ENCODE measurements at regions not wholly inside any gene's neighbourhood (a gene's known extent, or its start where the extent isn't known, plus 50 kb on each side); places are given as distances from the start of the nearest gene placed in this dataset.

- no peak for DNase-seq
Measured at GRCh38 chr6:138011413-138011812, 95.8 kb downstream of the PERP start.

GRCh38 chr6:138012682-138013081 is 94.5 kb downstream of the PERP start:
- DNase-seq, result no peak

GRCh38 chr6:138013959-138014358 is 93.3 kb downstream of the PERP start:
- DNase-seq, result no peak

GRCh38 chr6:138017166-138017757 is 90.0 kb downstream of the PERP start:
- DNase-seq, result no peak

DNA sequence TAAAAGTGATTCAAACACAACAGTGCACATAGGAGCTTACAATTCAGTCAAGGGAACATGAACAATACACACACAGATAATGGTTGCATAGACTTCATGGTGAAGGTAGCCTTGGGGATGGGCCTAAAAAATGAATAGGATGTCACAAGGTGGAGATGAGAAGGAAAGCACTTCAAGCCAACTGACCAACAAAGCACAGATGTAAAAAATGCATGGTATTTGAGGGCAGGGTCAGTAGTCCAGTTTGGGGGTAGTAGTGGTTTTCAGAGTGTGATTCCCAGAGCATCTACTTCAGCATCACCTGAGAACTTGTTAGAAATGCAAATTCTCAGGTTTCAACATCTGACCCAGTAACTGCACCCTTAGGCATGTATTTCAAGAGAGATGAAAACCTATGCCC is 88.9 kb downstream of the PERP start:
- no peak for DNase-seq

DNA sequence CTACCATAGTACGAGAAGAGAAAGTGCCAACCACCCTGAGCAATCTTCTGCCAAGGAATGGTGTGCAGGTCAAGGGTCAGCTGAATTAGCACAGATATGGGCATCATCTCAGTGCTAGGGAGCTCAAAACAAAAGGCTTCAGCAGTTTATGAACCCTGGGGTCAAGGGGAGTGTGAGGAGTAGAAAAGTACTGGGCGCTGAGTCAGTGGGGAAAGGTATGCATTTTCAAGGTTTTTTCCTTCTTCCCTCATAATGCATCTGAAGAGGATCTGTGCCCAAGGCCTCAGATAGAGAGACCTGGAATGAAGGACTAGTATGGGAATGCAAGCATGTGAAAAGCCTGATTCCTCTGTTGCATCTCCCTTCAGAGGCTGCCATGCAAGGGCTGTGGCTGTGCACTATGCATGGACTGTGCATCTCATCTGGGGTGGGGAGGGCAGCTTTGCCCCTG is 81.7 kb downstream of the PERP start:
- no peak for DNase-seq

DNA sequence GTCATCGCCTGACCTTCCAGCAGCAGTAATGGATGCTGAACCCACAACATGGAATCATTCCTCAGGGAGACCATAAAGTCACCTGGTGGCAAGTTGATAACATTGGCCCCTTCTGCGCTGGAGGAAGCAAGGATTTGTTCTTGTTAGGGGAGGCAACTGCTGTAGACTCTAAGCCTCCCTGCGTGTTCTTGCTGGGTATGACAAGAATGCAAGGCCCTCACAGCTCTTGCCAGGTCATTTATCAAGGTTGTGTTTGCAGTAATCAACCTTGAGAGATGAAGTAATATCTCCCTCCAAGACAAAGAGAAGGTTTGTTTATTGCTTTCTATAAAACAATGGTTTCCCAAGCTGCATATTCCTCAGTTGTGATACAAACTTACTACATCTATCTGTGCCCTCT is 80.9 kb downstream of the PERP start:
- DNase-seq, result no peak

DNA sequence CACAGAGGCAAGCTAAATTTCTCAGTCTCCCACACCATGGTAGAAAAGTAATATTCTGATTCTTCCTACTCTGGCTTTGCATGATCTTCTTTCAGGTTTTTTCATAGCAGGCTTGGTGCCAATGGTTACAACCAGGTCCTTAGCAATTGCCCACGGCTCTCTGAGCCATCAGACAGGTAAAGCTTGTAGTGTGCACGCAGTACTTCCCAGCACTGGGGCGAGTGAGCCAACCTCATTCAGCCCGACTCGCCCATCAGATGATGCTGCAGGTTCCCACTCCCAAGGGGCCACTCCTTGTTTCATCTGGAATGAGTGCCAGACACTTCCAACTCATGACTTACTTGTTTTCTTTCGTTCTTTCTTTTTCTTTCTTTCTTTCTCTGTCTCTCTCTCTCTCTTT is 78.3 kb downstream of the PERP start:
- DNase-seq, result no peak

DNA sequence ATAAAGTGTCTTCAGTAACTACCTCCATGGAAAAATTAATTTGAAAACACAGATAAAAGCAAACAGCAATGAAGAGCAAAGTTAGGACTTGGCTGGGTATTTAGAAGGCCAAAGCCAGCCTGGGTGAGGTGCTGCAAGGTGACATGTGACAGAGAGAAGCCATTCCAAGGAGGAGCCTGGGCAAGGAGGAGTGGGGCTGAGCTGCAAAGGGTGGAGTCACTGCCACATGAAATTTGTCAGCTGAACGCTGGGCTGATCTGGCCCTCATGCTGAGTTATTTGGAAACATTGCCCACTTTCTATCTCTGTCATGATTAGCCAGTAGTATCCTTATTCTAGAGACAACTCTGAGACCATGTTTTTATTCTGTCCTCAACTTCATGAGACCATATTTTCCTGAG is 76.3 kb downstream of the PERP start:
- no peak for DNase-seq

DNA sequence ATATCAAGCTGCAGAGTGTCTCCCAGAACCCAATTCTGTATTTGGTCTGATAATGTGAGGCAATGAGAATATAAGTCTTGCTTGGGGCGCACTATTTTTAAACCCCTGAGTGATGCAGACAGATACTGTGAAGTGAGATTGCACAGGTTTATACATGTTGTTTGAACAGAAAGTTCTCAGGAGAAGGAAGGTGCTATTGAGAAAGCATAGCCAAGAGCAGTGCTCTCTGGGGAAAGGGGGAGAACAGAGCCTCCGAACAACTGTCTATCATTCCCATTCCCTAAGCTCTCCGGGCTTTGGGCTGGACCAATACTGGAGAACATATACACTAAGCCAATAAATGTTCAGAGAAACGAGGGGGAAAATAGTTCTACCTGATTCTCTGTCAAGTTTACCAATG is 75.8 kb downstream of the PERP start:
- no peak for DNase-seq

GRCh38 chr6:138031850-138032249 is 75.4 kb downstream of the PERP start:
- no peak for DNase-seq

DNA sequence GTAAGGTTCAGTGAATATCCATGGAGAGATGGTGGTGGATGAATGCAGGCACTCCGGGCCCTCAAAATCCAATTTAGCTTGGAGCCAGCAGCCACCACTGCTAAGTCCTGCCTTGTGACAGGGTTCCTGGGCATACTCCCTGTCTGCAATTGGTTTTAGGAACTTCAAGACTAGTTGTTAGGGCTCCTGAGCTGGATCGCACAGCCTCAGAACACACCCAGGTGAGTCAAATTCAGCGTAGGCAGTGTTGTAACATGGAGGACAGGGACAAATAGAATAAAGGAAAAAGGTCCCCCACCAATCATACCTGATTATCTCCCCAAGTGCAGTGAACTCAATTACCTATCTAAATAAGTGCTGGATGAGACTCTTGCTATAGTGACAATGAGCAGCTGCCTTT is 74.6 kb downstream of the PERP start:
- DNase-seq, result no peak

DNA sequence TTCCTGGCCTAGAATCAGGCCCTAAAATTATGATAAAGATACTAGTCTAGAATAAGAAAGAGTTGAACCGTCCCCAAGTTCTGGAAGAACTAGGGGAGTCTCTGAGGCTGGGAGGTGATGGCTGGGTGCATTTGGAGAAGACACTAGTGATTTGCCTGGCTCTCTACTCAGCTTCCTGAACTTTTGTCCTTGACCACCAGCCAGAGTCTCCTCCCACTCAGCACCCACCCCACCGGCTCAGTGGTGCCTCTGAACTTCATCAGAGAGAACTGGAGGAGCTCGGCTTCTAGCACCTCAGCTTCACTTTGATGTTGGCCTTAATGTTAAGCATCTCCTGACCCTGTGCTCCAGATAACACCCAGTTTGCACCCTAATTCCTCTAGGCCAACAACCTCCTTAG is 73.0 kb downstream of the PERP start:
- DNase-seq, result no peak

- DNase-seq, result no peak
Measured at GRCh38 chr6:138035070-138035469, 72.1 kb downstream of the PERP start.

DNA sequence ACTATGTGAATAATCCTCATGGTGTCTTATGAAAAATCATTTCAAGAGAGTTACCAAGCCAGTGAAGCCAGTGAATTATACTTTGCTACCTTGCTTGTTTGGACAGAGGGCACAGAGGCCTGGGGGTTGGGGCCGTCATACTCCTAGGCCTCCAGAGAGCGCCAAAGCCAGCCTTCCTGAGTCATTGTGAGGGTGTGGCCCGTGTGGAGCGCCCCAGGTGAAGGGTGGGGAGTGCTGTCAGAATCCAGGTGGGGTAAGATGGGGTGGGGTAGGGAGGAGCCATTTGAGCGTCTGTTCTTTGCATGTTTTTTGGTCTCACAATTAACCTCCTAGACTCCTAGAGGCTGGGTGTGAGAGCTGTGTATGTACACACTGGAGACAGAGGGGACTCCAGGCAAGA is 71.1 kb downstream of the PERP start:
- DNase-seq, result no peak

- no peak for DNase-seq
Measured at GRCh38 chr6:138037009-138037504, 70.2 kb downstream of the PERP start.

DNA sequence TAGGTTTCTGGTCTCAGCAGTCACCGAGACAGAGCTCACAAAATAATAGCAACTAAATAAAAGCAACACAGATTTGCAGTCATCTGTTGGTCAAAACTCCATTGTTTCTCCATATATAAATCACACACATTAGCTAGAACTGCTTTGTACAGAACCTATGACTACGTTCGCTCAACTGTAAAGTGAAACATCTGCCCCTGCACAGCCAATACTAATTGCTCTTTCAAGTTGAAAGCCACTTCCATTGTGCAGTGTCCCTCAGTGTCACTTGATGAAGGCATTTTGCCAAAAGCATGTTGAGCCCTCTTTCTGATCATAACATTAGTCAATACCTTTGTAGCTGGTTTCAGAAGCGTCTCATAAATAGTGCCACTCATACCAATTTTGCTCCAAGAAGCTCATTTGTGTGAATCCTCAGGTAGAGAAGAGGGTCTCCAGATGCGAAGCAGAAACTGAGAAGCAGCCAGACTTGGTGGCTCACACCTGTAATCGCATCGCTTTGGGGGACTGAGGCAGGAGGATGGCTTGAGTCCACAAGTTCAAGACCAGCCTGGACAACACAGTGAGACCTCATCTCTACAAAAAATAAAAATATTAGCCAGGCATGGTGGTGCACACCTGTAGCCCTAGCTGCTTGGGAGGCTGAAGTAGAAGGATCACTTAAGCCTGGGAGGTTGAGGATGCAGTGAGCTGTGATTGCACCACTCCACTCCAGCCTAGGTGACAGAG is 68.9 kb downstream of the PERP start:
- DNase-seq, result no peak

Measured in activated CD8-positive, alpha-beta memory T cell treated with anti-CD3 and anti-CD28 coated beads for 24 hours (primary cell).